K562 (cell line): ENCODE measurements at regions not wholly inside any gene's neighbourhood (a gene's known extent, or its start where the extent isn't known, plus 50 kb on each side); places are given as distances from the start of the nearest gene placed in this dataset.

Source experiments
- ATAC-seq: fragments of 200-7000 bp; cut with Tn5 transposase; 3 replicates; pipeline ENCODE4 v1.9.1; 2020; ENCODE audit warnings: moderate library complexity
- BruUV-seq: library from RNA; stranded (reverse); fragments of 400-500 nt; replicated peaks from 2 replicates; lab custom pipeline; 2021; lab: Mats Ljungman, UMichigan
- CTCF ChIA-PET: fragments of 300-600 bp; formaldehyde crosslinking; extraction: SDS; loops from one replicate; lab custom pipeline; 2021; ENCODE audit warnings: low intra/inter-chr PET ratio; lab: Yijun Ruan, JAX
- POLR2A ChIA-PET: fragments of 300-600, 350-650 bp; sonication (Branson Sonifier 250); formaldehyde crosslinking; extraction: SDS; loops from one replicate; lab custom pipeline; 2021; ENCODE audit warnings: antibody characterized with exemption, inconsistent platforms; lab: Yijun Ruan, JAX
- DNase-seq, 4 experiments: peaks; one replicate each; pipeline versions ENCODE4 v3.0.0 to v3.0.0-alpha.2; 2011 to 2018; ENCODE audit warnings: low spot score in 3 of 4, mixed read lengths in 3 of 4; ENCODE audit errors: extremely low read depth in 1 of 4
- FAIRE-seq: peaks from 2 replicates; lab custom pipeline; 2011; peaks lifted over from hg19 to GRCh38; lab: Jason Lieb, UNC
- H2AFZ ChIP-seq: 2 replicates; pipeline ENCODE4 v1.6.0; 2011; ENCODE audit warnings: low read depth, low read length, control low read depth, inconsistent platforms
- H3K27ac ChIP-seq: fragments of 200-600 bp; 3 replicates; pipeline ENCODE4 v1.8.0; 2011; ENCODE audit warnings: low read depth, mild to moderate bottlenecking, control low read depth, inconsistent platforms, low read length, moderate library complexity, mixed read lengths; ENCODE audit errors: extremely low read depth
- H3K27me3 ChIP-seq, 2 experiments: fragments of 300-600 bp in 1 of 2; 2 replicates in 1 of 2; 3 replicates in 1 of 2; pipeline versions ENCODE4 v1.6.0 to v1.8.0; 2011; ENCODE audit warnings: inconsistent platforms in 2 of 2, low read length in 2 of 2, mild to moderate bottlenecking in 1 of 2, mixed read lengths in 1 of 2, moderate library complexity in 1 of 2; ENCODE audit not compliant: control insufficient read depth in 2 of 2, insufficient read depth in 2 of 2
- H3K36me3 ChIP-seq: fragments of 300-600 bp; 3 replicates; pipeline ENCODE4 v1.8.0; 2011; ENCODE audit warnings: mild to moderate bottlenecking, low read length, inconsistent platforms; ENCODE audit not compliant: control insufficient read depth, insufficient read depth
- H3K4me1 ChIP-seq, 2 experiments: fragments of 200-600 bp in 1 of 2; replicated peaks in 1 of 2; 2 replicates in 1 of 2; 3 replicates in 1 of 2; pipeline versions ENCODE4 v1.5.1 to v1.8.0; 2011; ENCODE audit warnings: inconsistent platforms in 2 of 2, low read length in 2 of 2, mild to moderate bottlenecking in 1 of 2, mixed read lengths in 1 of 2, moderate library complexity in 1 of 2; ENCODE audit not compliant: control insufficient read depth in 2 of 2, insufficient read depth in 2 of 2
- H3K4me2 ChIP-seq: 2 replicates; pipeline ENCODE4 v1.6.1; 2011; ENCODE audit warnings: low read length, control low read depth, inconsistent platforms, mixed read lengths; ENCODE audit not compliant: insufficient read depth
- H3K4me3 ChIP-seq: fragments of 200-600 bp; sonication (generic), shearing (Covaris generic); 2 replicates; pipeline ENCODE4 v1.5.1; 2016; ENCODE audit warnings: control low read depth, inconsistent platforms
- H3K79me2 ChIP-seq: fragments of 200-600 bp; 3 replicates; pipeline ENCODE4 v1.8.0; 2011; ENCODE audit warnings: low read length, inconsistent platforms; ENCODE audit not compliant: control insufficient read depth, insufficient read depth
- H3K9ac ChIP-seq, 2 experiments: 2 replicates each; pipeline versions ENCODE4 v1.6.0 to v1.6.1; 2011; ENCODE audit warnings: low read depth in 2 of 2, low read length in 2 of 2, control low read depth in 1 of 2, inconsistent platforms in 1 of 2, mild to moderate bottlenecking in 1 of 2, mixed read lengths in 1 of 2; ENCODE audit not compliant: insufficient read depth in 1 of 2
- H3K9me1 ChIP-seq: one replicate; pipeline ENCODE4 v1.6.0; 2011; ENCODE audit warnings: inconsistent platforms, mild to moderate bottlenecking, low read length, moderate library complexity; ENCODE audit not compliant: control insufficient read depth, insufficient read depth
- H3K9me3 ChIP-seq: replicated peaks from 2 replicates; pipeline ENCODE4 v1.5.1; 2011; ENCODE audit warnings: low read depth, low read length, inconsistent platforms; ENCODE audit not compliant: control insufficient read depth, insufficient read depth
- H4K20me1 ChIP-seq: replicated peaks from 2 replicates; pipeline ENCODE4 v1.6.1; 2011; ENCODE audit warnings: low read length, inconsistent platforms, mixed read lengths; ENCODE audit not compliant: control insufficient read depth, insufficient read depth
- KLF13 ChIP-seq: fragments of 450-650 bp; IDR thresholded peaks from 2 replicates; pipeline ENCODE4 v1.6.1; 2016; ENCODE audit warnings: missing genetic modification characterization, low read depth, mild to moderate bottlenecking, missing compliant biosample characterization, moderate library complexity, borderline replicate concordance
- MTA2 ChIP-seq: fragments of 450-650 bp; IDR thresholded peaks from 2 replicates; pipeline ENCODE4 v1.6.1; 2016; ENCODE audit warnings: low read depth
- SREBF1 ChIP-seq: fragments of 150-350 bp; IDR thresholded peaks from 2 replicates; pipeline ENCODE4 v1.6.1; 2014; ENCODE audit warnings: antibody characterized with exemption, low read depth, low read length, borderline replicate concordance
- ZNF3 ChIP-seq: fragments of 250-450 bp; sonication (Bioruptor Pico); IDR thresholded peaks from 2 replicates; pipeline ENCODE4 v1.5.0; 2021; ENCODE audit warnings: mild to moderate bottlenecking, moderate library complexity
- WGBS: fragments of 100-300 bp; shearing (Covaris generic); methylation state at CpG from one replicate; pipeline ENCODE4 v1.1.6; 2016; ENCODE audit warnings: low coverage, mixed read lengths; ENCODE audit not compliant: insufficient coverage; ENCODE audit errors: missing lambda C conversion rate; 5-methylcytosine and 5-hydroxymethylcytosine counted together
- in situ Hi-C: fragments of 300-500 bp; cut with MboI; formaldehyde crosslinking; loops from 4 replicates; pipeline ENCODE4 v1.15.0; 2018; ENCODE audit warnings: inconsistent platforms, mixed read lengths
- intact Hi-C: fragments of 100-400 bp; cut with micrococcal nuclease; formaldehyde crosslinking; loops from 2 replicates; pipeline ENCODE4 v1.14.2; 2022
- TF ChIP-seq, protein P1 (sequence below): IDR thresholded peaks from 2 replicates; pipeline ENCODE4 v1.6.1; 2011; ENCODE audit warnings: borderline replicate concordance, low read depth, mild to moderate bottlenecking, moderate library complexity, low read length; ENCODE audit not compliant: insufficient read depth, poor library complexity, severe bottlenecking
- TF ChIP-seq, protein P2 (sequence below): fragments of 450-650 bp; IDR thresholded peaks from 2 replicates; pipeline ENCODE4 v1.6.1; 2017; ENCODE audit warnings: mild to moderate bottlenecking, moderate library complexity
- TF ChIP-seq, protein P3 (sequence below), 2 experiments: IDR thresholded peaks in 1 of 2; conservative IDR thresholded peaks in 1 of 2; 2 replicates each; pipeline ENCODE4 v1.6.1; 2016; ENCODE audit warnings: low read depth in 2 of 2, mild to moderate bottlenecking in 1 of 2, missing compliant biosample characterization in 1 of 2, missing genetic modification characterization in 1 of 2, moderate library complexity in 1 of 2

DNA sequence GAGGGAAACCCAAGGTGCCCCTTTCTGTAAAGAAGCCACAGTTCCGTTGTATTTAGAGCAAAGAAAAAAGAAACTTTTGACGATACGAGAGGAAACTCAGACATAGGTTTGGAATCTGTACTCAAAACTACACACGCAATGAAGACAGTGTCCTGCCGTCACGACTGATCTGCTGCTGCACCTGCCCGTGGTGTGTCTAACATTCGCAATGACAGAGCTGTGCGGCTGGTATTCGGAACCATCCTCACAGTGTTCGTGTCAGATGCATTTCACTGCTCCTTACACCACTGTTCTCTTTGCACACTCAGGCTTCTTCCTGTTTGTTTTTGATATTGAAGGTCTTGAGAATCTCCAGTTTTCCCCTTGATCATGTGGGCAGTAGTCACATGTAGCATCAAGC lies 84.8 kb downstream of the RTL6 start:
- in situ Hi-C loops (no loop called here), intact Hi-C loops (no loop called here)
- Histone ChIP-seq H2AFZ (no peak overlapping the region), H3K9ac (no peak overlapping the region), H3K9me3 (no peaks in the 10 kb centered on the region), H3K4me1 (no peaks in the 10 kb centered on the region), H3K79me2 (no peaks in the 10 kb centered on the region), H3K27ac (no peak overlapping the region), H3K27me3 (peaks cover 4 to 30% of the 10 kb centered on the region in 2 experiments; a peak in 4 of 5 replicates), H3K9me1 (no peaks in the 10 kb centered on the region), H3K4me3 (no peak overlapping the region), H3K36me3 (no peaks in the 10 kb centered on the region), H4K20me1 (no peaks in the 10 kb centered on the region; the same call in 1 of the 2 replicates), H3K4me2 (no peak overlapping the region)
- BruUV-seq = no TSS peak
- CTCF ChIA-PET = no interaction called here
- FAIRE-seq (no peak), DNase-seq (no peak), ATAC-seq (no peak)
- no peak for TF ChIP-seq KLF13 (tag)
- TF ChIP-seq, protein P1, sequence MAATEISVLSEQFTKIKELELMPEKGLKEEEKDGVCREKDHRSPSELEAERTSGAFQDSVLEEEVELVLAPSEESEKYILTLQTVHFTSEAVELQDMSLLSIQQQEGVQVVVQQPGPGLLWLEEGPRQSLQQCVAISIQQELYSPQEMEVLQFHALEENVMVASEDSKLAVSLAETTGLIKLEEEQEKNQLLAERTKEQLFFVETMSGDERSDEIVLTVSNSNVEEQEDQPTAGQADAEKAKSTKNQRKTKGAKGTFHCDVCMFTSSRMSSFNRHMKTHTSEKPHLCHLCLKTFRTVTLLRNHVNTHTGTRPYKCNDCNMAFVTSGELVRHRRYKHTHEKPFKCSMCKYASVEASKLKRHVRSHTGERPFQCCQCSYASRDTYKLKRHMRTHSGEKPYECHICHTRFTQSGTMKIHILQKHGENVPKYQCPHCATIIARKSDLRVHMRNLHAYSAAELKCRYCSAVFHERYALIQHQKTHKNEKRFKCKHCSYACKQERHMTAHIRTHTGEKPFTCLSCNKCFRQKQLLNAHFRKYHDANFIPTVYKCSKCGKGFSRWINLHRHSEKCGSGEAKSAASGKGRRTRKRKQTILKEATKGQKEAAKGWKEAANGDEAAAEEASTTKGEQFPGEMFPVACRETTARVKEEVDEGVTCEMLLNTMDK = no peak
- no peak for TF ChIP-seq SREBF1
- TF ChIP-seq, protein P2, sequence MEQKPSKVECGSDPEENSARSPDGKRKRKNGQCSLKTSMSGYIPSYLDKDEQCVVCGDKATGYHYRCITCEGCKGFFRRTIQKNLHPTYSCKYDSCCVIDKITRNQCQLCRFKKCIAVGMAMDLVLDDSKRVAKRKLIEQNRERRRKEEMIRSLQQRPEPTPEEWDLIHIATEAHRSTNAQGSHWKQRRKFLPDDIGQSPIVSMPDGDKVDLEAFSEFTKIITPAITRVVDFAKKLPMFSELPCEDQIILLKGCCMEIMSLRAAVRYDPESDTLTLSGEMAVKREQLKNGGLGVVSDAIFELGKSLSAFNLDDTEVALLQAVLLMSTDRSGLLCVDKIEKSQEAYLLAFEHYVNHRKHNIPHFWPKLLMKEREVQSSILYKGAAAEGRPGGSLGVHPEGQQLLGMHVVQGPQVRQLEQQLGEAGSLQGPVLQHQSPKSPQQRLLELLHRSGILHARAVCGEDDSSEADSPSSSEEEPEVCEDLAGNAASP = no peak
- TF ChIP-seq MTA2 = no peak
- TF ChIP-seq ZNF3 (CRISPR knock-in tag) = no peak
- TF ChIP-seq, protein P3, sequence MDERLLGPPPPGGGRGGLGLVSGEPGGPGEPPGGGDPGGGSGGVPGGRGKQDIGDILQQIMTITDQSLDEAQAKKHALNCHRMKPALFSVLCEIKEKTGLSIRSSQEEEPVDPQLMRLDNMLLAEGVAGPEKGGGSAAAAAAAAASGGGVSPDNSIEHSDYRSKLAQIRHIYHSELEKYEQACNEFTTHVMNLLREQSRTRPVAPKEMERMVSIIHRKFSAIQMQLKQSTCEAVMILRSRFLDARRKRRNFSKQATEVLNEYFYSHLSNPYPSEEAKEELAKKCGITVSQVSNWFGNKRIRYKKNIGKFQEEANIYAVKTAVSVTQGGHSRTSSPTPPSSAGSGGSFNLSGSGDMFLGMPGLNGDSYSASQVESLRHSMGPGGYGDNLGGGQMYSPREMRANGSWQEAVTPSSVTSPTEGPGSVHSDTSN (CRISPR knock-in tag; IDR thresholded peaks at IDR 0.05; ENCODE audit: low read depth) = no peak
- TF ChIP-seq, protein P3 (tag; conservative IDR thresholded peaks at IDR 0.05; ENCODE audit: low read depth) = no peak
- under 1% methylated on average over 11 of the region's 11 CpGs for WGBS
- POLR2A ChIA-PET = no interaction called here
